ENCODE measurements at regions not wholly inside any gene's neighbourhood (a gene's known extent, or its start where the extent isn't known, plus 50 kb on each side); places are given as distances from the start of the nearest gene placed in this dataset.

DNA sequence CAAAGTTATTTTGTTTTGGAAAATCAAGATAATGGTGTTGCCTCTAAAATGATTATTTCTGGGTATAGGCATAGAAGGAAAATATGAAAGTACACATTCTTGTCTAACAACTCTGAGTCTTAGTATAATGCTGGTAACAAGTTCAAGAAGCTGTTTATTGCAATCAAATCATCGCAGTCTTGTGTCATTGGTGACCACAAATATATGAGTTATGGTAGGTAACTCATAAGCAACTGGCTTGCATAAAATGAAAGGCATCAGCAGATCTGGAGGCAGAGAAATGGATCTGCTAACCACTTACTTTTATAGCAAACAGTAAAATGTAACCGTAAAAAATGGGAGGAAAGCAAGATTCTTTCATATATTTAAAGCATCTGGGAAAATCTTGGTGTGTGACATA, 156.2 kb upstream of the TCF4 start:
- no peaks in the 10 kb centered on the region for H3K79me1 ChIP-seq (ENCODE audit: low read depth in 1 of 2, low read length in 2 of 2)
- POLR2A ChIA-PET (ENCODE audit: unreplicated experiment) = interaction anchor here (0.6 kb wide), 1 partner anchor 967 kb away, joined by 3 read pairs; no protein-coding TSS in a partner anchor
- H3K9ac ChIP-seq (ENCODE audit: low read depth, low read length) = no peak overlapping the region
- no peak overlapping the region for H4K91ac ChIP-seq (ENCODE audit: insufficient read depth, low read depth, low read length)
- no peaks in the 10 kb centered on the region for H3K36me3 ChIP-seq (ENCODE audit: control insufficient read depth, insufficient read depth, low read length)
- no peak overlapping the region for H3K14ac ChIP-seq (replicated peaks; ENCODE audit: low read depth, low read length)
- H2AK9ac ChIP-seq (replicated peaks; ENCODE audit: low read depth, low read length, poor library complexity) = no peak overlapping the region
- H3K4ac ChIP-seq (ENCODE audit: low read depth, low read length) = no peak overlapping the region
- TF ChIP-seq MAFK (IDR thresholded peaks at IDR 0.05; ENCODE audit: low read depth, low read length) = no peak
- TF ChIP-seq, protein P1, sequence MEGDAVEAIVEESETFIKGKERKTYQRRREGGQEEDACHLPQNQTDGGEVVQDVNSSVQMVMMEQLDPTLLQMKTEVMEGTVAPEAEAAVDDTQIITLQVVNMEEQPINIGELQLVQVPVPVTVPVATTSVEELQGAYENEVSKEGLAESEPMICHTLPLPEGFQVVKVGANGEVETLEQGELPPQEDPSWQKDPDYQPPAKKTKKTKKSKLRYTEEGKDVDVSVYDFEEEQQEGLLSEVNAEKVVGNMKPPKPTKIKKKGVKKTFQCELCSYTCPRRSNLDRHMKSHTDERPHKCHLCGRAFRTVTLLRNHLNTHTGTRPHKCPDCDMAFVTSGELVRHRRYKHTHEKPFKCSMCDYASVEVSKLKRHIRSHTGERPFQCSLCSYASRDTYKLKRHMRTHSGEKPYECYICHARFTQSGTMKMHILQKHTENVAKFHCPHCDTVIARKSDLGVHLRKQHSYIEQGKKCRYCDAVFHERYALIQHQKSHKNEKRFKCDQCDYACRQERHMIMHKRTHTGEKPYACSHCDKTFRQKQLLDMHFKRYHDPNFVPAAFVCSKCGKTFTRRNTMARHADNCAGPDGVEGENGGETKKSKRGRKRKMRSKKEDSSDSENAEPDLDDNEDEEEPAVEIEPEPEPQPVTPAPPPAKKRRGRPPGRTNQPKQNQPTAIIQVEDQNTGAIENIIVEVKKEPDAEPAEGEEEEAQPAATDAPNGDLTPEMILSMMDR (conservative IDR thresholded peaks at IDR 0.05; ENCODE audit: low read depth, low read length) = no peak
- no peak for TF ChIP-seq MAZ (IDR thresholded peaks at IDR 0.05; ENCODE audit: borderline replicate concordance, low read depth, low read length)
- TF ChIP-seq RAD21 (IDR thresholded peaks at IDR 0.05; ENCODE audit: low read length) = no peak
- TF ChIP-seq FOS (IDR thresholded peaks at IDR 0.05; ENCODE audit: low read depth, low read length) = no peak
- no peak for TF ChIP-seq POLR2A (IDR thresholded peaks at IDR 0.05; ENCODE audit: low read depth, low read length)
- TF ChIP-seq NFE2L2 (IDR thresholded peaks at IDR 0.05; ENCODE audit: low read depth, low read length) = no peak
- TF ChIP-seq RFX5 (IDR thresholded peaks at IDR 0.05; ENCODE audit: low read depth, low read length) = no peak
- no peak for TF ChIP-seq ELK1 (IDR thresholded peaks at IDR 0.05; ENCODE audit: borderline replicate concordance, low read depth, low read length)
- TF ChIP-seq, protein P2, sequence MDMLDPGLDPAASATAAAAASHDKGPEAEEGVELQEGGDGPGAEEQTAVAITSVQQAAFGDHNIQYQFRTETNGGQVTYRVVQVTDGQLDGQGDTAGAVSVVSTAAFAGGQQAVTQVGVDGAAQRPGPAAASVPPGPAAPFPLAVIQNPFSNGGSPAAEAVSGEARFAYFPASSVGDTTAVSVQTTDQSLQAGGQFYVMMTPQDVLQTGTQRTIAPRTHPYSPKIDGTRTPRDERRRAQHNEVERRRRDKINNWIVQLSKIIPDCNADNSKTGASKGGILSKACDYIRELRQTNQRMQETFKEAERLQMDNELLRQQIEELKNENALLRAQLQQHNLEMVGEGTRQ (IDR thresholded peaks at IDR 0.05; ENCODE audit: low read depth, low read length) = no peak
- TF ChIP-seq MXI1 (IDR thresholded peaks at IDR 0.05; ENCODE audit: borderline replicate concordance, low read depth, low read length) = no peak
- no peak for TF ChIP-seq RCOR1 (IDR thresholded peaks at IDR 0.05; ENCODE audit: insufficient replicate concordance, low read length)
- TF ChIP-seq SMC3 (IDR thresholded peaks at IDR 0.05; ENCODE audit: low read depth, low read length) = no peak
- no peak for TF ChIP-seq CHD1 (IDR thresholded peaks at IDR 0.05; ENCODE audit: low read depth, low read length)
- no peak for TF ChIP-seq CEBPB (IDR thresholded peaks at IDR 0.05; ENCODE audit: low read depth, low read length)
- TF ChIP-seq BHLHE40 (IDR thresholded peaks at IDR 0.05; ENCODE audit: low read depth, low read length) = no peak
- H4K20me1 ChIP-seq (ENCODE audit: insufficient read depth, low read length) = no peaks in the 10 kb centered on the region
- no peak overlapping the region for H2BK120ac ChIP-seq (ENCODE audit: low read depth, low read length)
- intact Hi-C loops (cut with micrococcal nuclease) = no loop called here
- no peak overlapping the region for H3K27ac ChIP-seq (ENCODE audit: insufficient read depth, low read length)
- H3K9me1 ChIP-seq (ENCODE audit: insufficient read depth, low read length) = peaks cover 3% of the 10 kb centered on the region
- in situ Hi-C loops (cut with MboI; ENCODE audit: low sequenced_read_pairs) = no loop called here
- no peak overlapping the region for H2AK5ac ChIP-seq (ENCODE audit: low read depth, low read length)
- peaks cover 5% of the 10 kb centered on the region for H3K4me1 ChIP-seq (ENCODE audit: control insufficient read depth, insufficient read depth, low read length)
- H4K5ac ChIP-seq (ENCODE audit: low read depth, low read length) = no peak overlapping the region
- no peaks in the 10 kb centered on the region for H3K27me3 ChIP-seq (ENCODE audit: control insufficient read depth, insufficient read depth, low read length)
- ATAC-seq (ENCODE audit: low read depth) = no peak
- no peak overlapping the region for H3K23ac ChIP-seq (ENCODE audit: low read depth, low read length)
- DNase-seq = no peak
- H2BK20ac ChIP-seq (ENCODE audit: low read depth, low read length) = no peak overlapping the region
- no peak overlapping the region for H2AFZ ChIP-seq (replicated peaks; ENCODE audit: low read length, poor library complexity)
- H3K4me2 ChIP-seq (ENCODE audit: low read depth, low read length) = no peak overlapping the region
- no peak overlapping the region for H3K18ac ChIP-seq (ENCODE audit: low read depth, low read length)
- no CpG with 5 or more reads among the region's 2 CpGs for WGBS, 2 experiments (ENCODE audit: extremely low coverage in 2 of 2, insufficient read length in 1 of 2)
- dilution Hi-C loops (cut with HindIII; ENCODE audit: low sequenced_read_pairs, unreplicated experiment) = no loop called here
- CTCF ChIA-PET = no interaction called here
- no peak overlapping the region for H4K8ac ChIP-seq (ENCODE audit: low read depth in 2 of 2, low read length in 2 of 2)
- H2BK5ac ChIP-seq (ENCODE audit: low read depth, low read length, poor library complexity, severe bottlenecking) = no peak overlapping the region
- no peaks in the 10 kb centered on the region for H3K9me3 ChIP-seq (ENCODE audit: control insufficient read depth, insufficient read depth, low read length)
- no peak overlapping the region for H3K56ac ChIP-seq (ENCODE audit: extremely low read depth, insufficient read depth, low read length)
- H3K4me3 ChIP-seq (ENCODE audit: insufficient read depth, low read depth, low read length) = no peak overlapping the region
- no TSS peak for BruUV-seq (replicated peaks)
- no peak overlapping the region for H2BK15ac ChIP-seq (ENCODE audit: low read depth, low read length)

Measured in IMR-90 (cell line).